Endothelial cell of umbilical vein (primary cell): ENCODE measurements at regions not wholly inside any gene's neighbourhood (a gene's known extent, or its start where the extent isn't known, plus 50 kb on each side); places are given as distances from the start of the nearest gene placed in this dataset.

Experiments used
- BruUV-seq: library from RNA; stranded (reverse); fragments of 400-500 nt; replicated peaks from 2 replicates; lab custom pipeline; 2021; lab: Mats Ljungman, UMichigan
- CTCF ChIA-PET: fragments of 300-600, 350-600 bp; sonication (Branson Sonifier 250); formaldehyde crosslinking; loops from one replicate; lab custom pipeline; 2021; ENCODE audit warnings: antibody characterized with exemption, inconsistent platforms; lab: Charles Lee
- POLR2A ChIA-PET: fragments of 300-600, 350-600 bp; sonication (Branson Sonifier 250); formaldehyde crosslinking; loops from one replicate; lab custom pipeline; 2021; ENCODE audit warnings: antibody characterized with exemption, inconsistent platforms; lab: Charles Lee
- DNase-seq: peaks from one replicate; pipeline ENCODE4 v3.0.0-alpha.2; 2011; ENCODE audit warnings: low read depth, low spot score
- FAIRE-seq: peaks from 2 replicates; lab custom pipeline; 2011; peaks lifted over from hg19 to GRCh38; lab: Jason Lieb, UNC
- H2AFZ ChIP-seq: 2 replicates; pipeline ENCODE4 v1.6.0; 2012; ENCODE audit warnings: low read depth, low read length, control low read depth, inconsistent platforms
- H3K27ac ChIP-seq: 2 replicates; pipeline ENCODE4 v1.5.1; 2011; ENCODE audit warnings: low read depth, mild to moderate bottlenecking, control low read depth, low read length, moderate library complexity; ENCODE audit not compliant: insufficient read depth
- H3K27me3 ChIP-seq, 2 experiments: 2 replicates each; pipeline versions ENCODE4 v1.6.0 to v1.6.1; 2011; ENCODE audit warnings: low read length in 2 of 2, mixed read lengths in 1 of 2; ENCODE audit not compliant: control insufficient read depth in 2 of 2, insufficient read depth in 2 of 2
- H3K36me3 ChIP-seq, 2 experiments: 2 replicates in 1 of 2; 3 replicates in 1 of 2; pipeline ENCODE4 v1.5.1; 2011; ENCODE audit warnings: low read length in 2 of 2, mild to moderate bottlenecking in 1 of 2, moderate library complexity in 1 of 2; ENCODE audit not compliant: control insufficient read depth in 2 of 2, insufficient read depth in 2 of 2; ENCODE audit errors: extremely low read depth in 1 of 2
- H3K4me1 ChIP-seq: 3 replicates; pipeline ENCODE4 v1.5.1; 2011; ENCODE audit warnings: mild to moderate bottlenecking, low read length; ENCODE audit not compliant: control insufficient read depth, insufficient read depth; ENCODE audit errors: extremely low read depth
- H3K4me2 ChIP-seq: 2 replicates; pipeline ENCODE4 v1.6.1; 2011; ENCODE audit warnings: low read length, control low read depth, mixed read lengths; ENCODE audit not compliant: insufficient read depth
- H3K4me3 ChIP-seq, 3 experiments: fragments of 200-600 bp in 1 of 3; sonication (generic), shearing (Covaris generic) in 1 of 3; replicated peaks in 1 of 3; 2 replicates each; pipeline ENCODE4 v1.5.1; 2011 to 2016; ENCODE audit warnings: control low read depth in 3 of 3, low read length in 3 of 3, mild to moderate bottlenecking in 2 of 3, inconsistent platforms in 1 of 3, low read depth in 1 of 3, moderate library complexity in 1 of 3; ENCODE audit not compliant: insufficient read depth in 1 of 3
- H3K79me2 ChIP-seq: 2 replicates; pipeline ENCODE4 v1.6.0; 2012; ENCODE audit warnings: low read length, inconsistent platforms; ENCODE audit not compliant: control insufficient read depth, insufficient read depth
- H3K9ac ChIP-seq: replicated peaks from 2 replicates; pipeline ENCODE3; 2011; ENCODE audit warnings: low read length, control low read depth; ENCODE audit not compliant: insufficient read depth; ENCODE audit errors: extremely low read depth
- H3K9me1 ChIP-seq: replicated peaks from 3 replicates; pipeline ENCODE4 v1.6.0; 2011; ENCODE audit warnings: mild to moderate bottlenecking, low read length; ENCODE audit not compliant: control insufficient read depth, insufficient read depth; ENCODE audit errors: extremely low read depth
- H3K9me3 ChIP-seq: replicated peaks from 2 replicates; pipeline ENCODE4 v1.5.1; 2012; ENCODE audit warnings: low read length, inconsistent platforms; ENCODE audit not compliant: control insufficient read depth, insufficient read depth
- H4K20me1 ChIP-seq: replicated peaks from 2 replicates; pipeline ENCODE3; 2011; ENCODE audit warnings: mild to moderate bottlenecking, low read length; ENCODE audit not compliant: control insufficient read depth, insufficient read depth; ENCODE audit errors: extremely low read depth
- CTCF ChIP-seq, 2 donors: IDR thresholded peaks; 1 replicate in 1 of 2; 2 replicates in 1 of 2; pipeline ENCODE4 v1.5.1; 2011; ENCODE audit warnings: low read length in 2 of 2, mild to moderate bottlenecking in 2 of 2, moderate library complexity in 2 of 2, control low read depth in 1 of 2, inconsistent platforms in 1 of 2, low read depth in 1 of 2; ENCODE audit not compliant: insufficient read depth in 1 of 2; ENCODE audit errors: extremely low read depth in 1 of 2
- FOS ChIP-seq: IDR thresholded peaks from 2 replicates; pipeline ENCODE4 v1.6.1; 2011; ENCODE audit warnings: mild to moderate bottlenecking, low read length, moderate library complexity, borderline replicate concordance; ENCODE audit not compliant: insufficient read depth
- GATA2 ChIP-seq: IDR thresholded peaks from 2 replicates; pipeline ENCODE4 v1.7.0; 2011; ENCODE audit warnings: low read depth, mild to moderate bottlenecking, moderate library complexity, mixed read lengths, low read length; ENCODE audit not compliant: insufficient read length, insufficient read depth
- JUN ChIP-seq: IDR thresholded peaks from 2 replicates; pipeline ENCODE4 v1.6.1; 2011; ENCODE audit warnings: borderline replicate concordance, low read depth; ENCODE audit not compliant: insufficient read length, insufficient read depth
- POLR2A ChIP-seq: IDR thresholded peaks from 2 replicates; pipeline ENCODE4 v1.6.1; 2012; ENCODE audit warnings: low read depth, mild to moderate bottlenecking, control low read depth, low read length
- POLR2AphosphoS5 ChIP-seq: IDR thresholded peaks from 2 replicates; pipeline ENCODE4 v1.6.1; 2012; ENCODE audit warnings: low read depth, mild to moderate bottlenecking, control low read depth, low read length, moderate library complexity; ENCODE audit not compliant: insufficient read depth
- dilution Hi-C: fragments of 300-500 bp; cut with MboI; formaldehyde crosslinking; loops from one replicate; pipeline ENCODE4 v1.15.0; 2019; ENCODE audit warnings: low sequenced_read_pairs; ENCODE audit not compliant: extremely low pct_ligation_motif_present
- intact Hi-C: fragments of 100-400 bp; cut with micrococcal nuclease; formaldehyde crosslinking; loops from one replicate; pipeline ENCODE4 v1.10.0; 2022

GRCh38 chr16:48946686-48947370 is 334.8 kb downstream of the CBLN1 start:
- FAIRE-seq (no peak), DNase-seq (no peak)
- Histone ChIP-seq H3K27ac (no peak overlapping the region), H3K27me3 (no peaks in the 10 kb centered on the region), H3K4me2 (no peak overlapping the region), H2AFZ (no peak overlapping the region), H3K9me3 (peaks cover 4% of the 10 kb centered on the region), H3K79me2 (no peaks in the 10 kb centered on the region), H3K9ac (no peak overlapping the region), H4K20me1 (no peaks in the 10 kb centered on the region), H3K9me1 (no peaks in the 10 kb centered on the region), H3K4me3 (no peak overlapping the region), H3K36me3 (no peaks in the 10 kb centered on the region), H3K4me1 (no peaks in the 10 kb centered on the region)
- dilution Hi-C loops = no loop called here
- ChIA-PET POLR2A (no interaction called here), CTCF (no interaction called here)
- TF ChIP-seq GATA2 (no peak), CTCF (IDR thresholded peaks at IDR 0.05; ENCODE audit: extremely low read depth in 1 of 2, insufficient read depth in 1 of 2, low read depth in 1 of 2, low read length in 2 of 2) (no peak), POLR2AphosphoS5 (no peak), POLR2A (no peak), FOS (no peak), JUN (no peak)
- no TSS peak for BruUV-seq
- intact Hi-C loops = no loop called here
